ENCODE measurements at regions not wholly inside any gene's neighbourhood (a gene's known extent, or its start where the extent isn't known, plus 50 kb on each side); places are given as distances from the start of the nearest gene placed in this dataset.

DNA sequence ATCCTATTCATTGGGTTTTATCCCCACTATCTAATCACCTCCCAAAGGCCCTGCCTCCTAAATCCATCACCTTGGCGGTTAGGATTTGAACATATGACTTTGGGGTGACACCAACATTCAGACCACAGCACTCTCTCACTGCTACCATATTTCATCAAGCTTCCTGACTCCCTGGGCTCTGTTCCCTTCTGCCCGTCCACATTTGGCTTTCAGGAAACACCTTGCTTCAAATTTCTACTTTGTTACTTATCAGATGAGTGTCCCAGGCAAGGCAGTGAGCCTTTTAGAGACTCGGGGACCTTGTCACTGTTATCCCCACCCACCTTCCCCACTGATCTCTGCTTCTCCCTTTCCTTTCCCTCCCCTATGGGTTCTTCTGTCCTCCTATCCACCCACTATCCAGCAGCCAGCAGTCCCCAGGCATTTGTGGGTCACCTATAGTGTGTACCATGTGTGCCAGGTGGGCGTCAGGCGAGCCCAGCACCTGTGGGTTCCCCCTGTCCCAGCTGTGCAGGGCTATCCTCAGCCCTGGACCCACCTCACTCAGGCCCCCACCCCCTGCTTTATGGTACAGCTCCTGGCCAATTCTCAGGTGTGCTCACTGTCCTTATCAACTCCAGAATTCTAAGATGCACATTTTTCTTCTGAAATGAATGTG lies 230.9 kb downstream of the LOXHD1 start:
- no peak for TF ChIP-seq EZH2 (IDR thresholded peaks at IDR 0.05; ENCODE audit: borderline replicate concordance, low read depth, low read length, poor library complexity, severe bottlenecking)
- TF ChIP-seq, protein P1, sequence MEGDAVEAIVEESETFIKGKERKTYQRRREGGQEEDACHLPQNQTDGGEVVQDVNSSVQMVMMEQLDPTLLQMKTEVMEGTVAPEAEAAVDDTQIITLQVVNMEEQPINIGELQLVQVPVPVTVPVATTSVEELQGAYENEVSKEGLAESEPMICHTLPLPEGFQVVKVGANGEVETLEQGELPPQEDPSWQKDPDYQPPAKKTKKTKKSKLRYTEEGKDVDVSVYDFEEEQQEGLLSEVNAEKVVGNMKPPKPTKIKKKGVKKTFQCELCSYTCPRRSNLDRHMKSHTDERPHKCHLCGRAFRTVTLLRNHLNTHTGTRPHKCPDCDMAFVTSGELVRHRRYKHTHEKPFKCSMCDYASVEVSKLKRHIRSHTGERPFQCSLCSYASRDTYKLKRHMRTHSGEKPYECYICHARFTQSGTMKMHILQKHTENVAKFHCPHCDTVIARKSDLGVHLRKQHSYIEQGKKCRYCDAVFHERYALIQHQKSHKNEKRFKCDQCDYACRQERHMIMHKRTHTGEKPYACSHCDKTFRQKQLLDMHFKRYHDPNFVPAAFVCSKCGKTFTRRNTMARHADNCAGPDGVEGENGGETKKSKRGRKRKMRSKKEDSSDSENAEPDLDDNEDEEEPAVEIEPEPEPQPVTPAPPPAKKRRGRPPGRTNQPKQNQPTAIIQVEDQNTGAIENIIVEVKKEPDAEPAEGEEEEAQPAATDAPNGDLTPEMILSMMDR (conservative IDR thresholded peaks at IDR 0.05; ENCODE audit: low read depth, low read length): no peak

All from A673 (cell line).